Mesendoderm (in vitro differentiated cells): ENCODE measurements at regions not wholly inside any gene's neighbourhood (a gene's known extent, or its start where the extent isn't known, plus 50 kb on each side); places are given as distances from the start of the nearest gene placed in this dataset.

ENCODE experiments used
- DNase-seq: peaks from one replicate; pipeline ENCODE4 v3.0.0; 2013
- H2AK5ac ChIP-seq: 2 replicates; pipeline ENCODE4 v1.6.1; 2013; ENCODE audit warnings: low read length, inconsistent platforms
- H2BK120ac ChIP-seq: 2 replicates; pipeline ENCODE4 v1.6.1; 2013; ENCODE audit warnings: low read depth, mild to moderate bottlenecking, low read length, moderate library complexity, mixed read lengths
- H2BK15ac ChIP-seq: replicated peaks from 2 replicates; pipeline ENCODE4 v1.6.1; 2013; ENCODE audit warnings: low read depth, mild to moderate bottlenecking, moderate library complexity
- H2BK5ac ChIP-seq: 2 replicates; pipeline ENCODE4 v1.6.1; 2013; ENCODE audit warnings: low read length, inconsistent platforms
- H3K18ac ChIP-seq: 2 replicates; pipeline ENCODE4 v1.6.1; 2013; ENCODE audit warnings: mild to moderate bottlenecking, low read length, mixed read lengths
- H3K23ac ChIP-seq: one replicate; pipeline ENCODE4 v1.6.1; 2013; ENCODE audit warnings: low read length
- H3K27ac ChIP-seq: 2 replicates; pipeline ENCODE4 v1.5.1; 2013; ENCODE audit warnings: low read depth, mild to moderate bottlenecking, inconsistent platforms, low read length, moderate library complexity
- H3K27me3 ChIP-seq: 2 replicates; pipeline ENCODE4 v1.6.1; 2013; ENCODE audit warnings: low read length, control low read depth, mild to moderate bottlenecking, inconsistent platforms; ENCODE audit not compliant: insufficient read depth, poor library complexity
- H3K36me3 ChIP-seq: 2 replicates; pipeline ENCODE4 v1.6.1; 2013; ENCODE audit warnings: low read length, inconsistent platforms; ENCODE audit not compliant: control insufficient read depth, insufficient read depth
- H3K4ac ChIP-seq: one replicate; pipeline ENCODE4 v1.6.1; 2013; ENCODE audit warnings: low read depth, mild to moderate bottlenecking, low read length, moderate library complexity
- H3K4me1 ChIP-seq: 2 replicates; pipeline ENCODE4 v1.6.1; 2013; ENCODE audit warnings: low read depth, low read length, inconsistent platforms; ENCODE audit not compliant: control insufficient read depth
- H3K4me2 ChIP-seq: 2 replicates; pipeline ENCODE4 v1.6.1; 2013; ENCODE audit warnings: low read length
- H3K4me3 ChIP-seq: 2 replicates; pipeline ENCODE4 v1.5.1; 2013; ENCODE audit warnings: mild to moderate bottlenecking, low read length
- H3K56ac ChIP-seq: one replicate; pipeline ENCODE4 v1.6.1; 2013; ENCODE audit warnings: low read length
- H3K79me1 ChIP-seq: 2 replicates; pipeline ENCODE4 v1.6.1; 2013; ENCODE audit warnings: low read length, inconsistent platforms
- H3K79me2 ChIP-seq: 2 replicates; pipeline ENCODE4 v1.6.1; 2013; ENCODE audit warnings: mild to moderate bottlenecking, low read length; ENCODE audit not compliant: control insufficient read depth, insufficient read depth
- H3K9ac ChIP-seq: 2 replicates; pipeline ENCODE4 v1.6.1; 2013; ENCODE audit warnings: low read length, inconsistent platforms
- H4K5ac ChIP-seq: one replicate; pipeline ENCODE4 v1.6.1; 2013; ENCODE audit warnings: low read length
- H4K8ac ChIP-seq: one replicate; pipeline ENCODE4 v1.6.1; 2013; ENCODE audit warnings: low read depth, mild to moderate bottlenecking, control low read depth, low read length, moderate library complexity
- WGBS: extraction: QIAGEN DNeasy Blood & Tissue Kit; methylation state at CpG from one replicate; pipeline ENCODE4 v1.1.7; 2013; ENCODE audit warnings: low lambda C conversion rate, missing lambda C conversion rate; ENCODE audit not compliant: insufficient coverage; ENCODE audit errors: extremely low coverage; 5-methylcytosine and 5-hydroxymethylcytosine counted together

GRCh38 chr12:43105426-43105981, 446.5 kb downstream of the ADAMTS20 start:
- Histone ChIP-seq H2BK5ac (no peak overlapping the region), H3K9ac (no peak overlapping the region), H3K36me3 (no peaks in the 10 kb centered on the region), H2BK120ac (no peak overlapping the region), H4K8ac (no peak overlapping the region), H3K56ac (no peak overlapping the region), H3K27me3 (no peaks in the 10 kb centered on the region), H3K4me2 (no peak overlapping the region), H4K5ac (no peak overlapping the region), H3K27ac (no peak overlapping the region), H3K4ac (no peak overlapping the region), H3K4me3 (no peak overlapping the region), H3K79me1 (no peaks in the 10 kb centered on the region), H3K23ac (no peak overlapping the region), H3K4me1 (peaks cover 7% of the 10 kb centered on the region), H2BK15ac (no peak overlapping the region), H3K18ac (no peak overlapping the region), H2AK5ac (no peak overlapping the region), H3K79me2 (no peaks in the 10 kb centered on the region)
- no CpG with 5 or more reads among the region's 6 CpGs for WGBS
- DNase-seq, result peak; percentile 22

- H3K9ac ChIP-seq, result no peak overlapping the region
- WGBS, result no CpG with 5 or more reads among the region's 3 CpGs
- H3K79me2 ChIP-seq, result no peaks in the 10 kb centered on the region
- no peak overlapping the region for H3K23ac ChIP-seq
- no peak overlapping the region for H4K5ac ChIP-seq
- no peak overlapping the region for H2BK15ac ChIP-seq
- no peak overlapping the region for H3K27ac ChIP-seq
- peaks cover 7% of the 10 kb centered on the region for H3K4me1 ChIP-seq
- no peaks in the 10 kb centered on the region for H3K27me3 ChIP-seq
- no peaks in the 10 kb centered on the region for H3K79me1 ChIP-seq
- no peak overlapping the region for H3K56ac ChIP-seq
- no peak overlapping the region for H4K8ac ChIP-seq
- no peak for DNase-seq
- H2BK5ac ChIP-seq, result no peak overlapping the region
- no peak overlapping the region for H3K4ac ChIP-seq
- no peak overlapping the region for H3K4me2 ChIP-seq
- no peak overlapping the region for H2BK120ac ChIP-seq
- no peak overlapping the region for H3K18ac ChIP-seq
- H2AK5ac ChIP-seq, result no peak overlapping the region
- no peaks in the 10 kb centered on the region for H3K36me3 ChIP-seq
- H3K4me3 ChIP-seq, result no peak overlapping the region
Measured at GRCh38 chr12:43104494-43104893, 447.5 kb downstream of the ADAMTS20 start.

GRCh38 chr12:43103866-43104265, 448.1 kb downstream of the ADAMTS20 start:
- H2BK120ac ChIP-seq, result no peak overlapping the region
- H3K36me3 ChIP-seq, result no peaks in the 10 kb centered on the region
- H3K27ac ChIP-seq, result no peak overlapping the region
- H3K79me2 ChIP-seq, result no peaks in the 10 kb centered on the region
- H2AK5ac ChIP-seq, result no peak overlapping the region
- H3K9ac ChIP-seq, result no peak overlapping the region
- no peaks in the 10 kb centered on the region for H3K27me3 ChIP-seq
- H3K23ac ChIP-seq, result no peak overlapping the region
- peaks cover 7% of the 10 kb centered on the region for H3K4me1 ChIP-seq
- no peak overlapping the region for H4K5ac ChIP-seq
- no peak overlapping the region for H4K8ac ChIP-seq
- H3K56ac ChIP-seq, result no peak overlapping the region
- H3K18ac ChIP-seq, result no peak overlapping the region
- H3K4ac ChIP-seq, result no peak overlapping the region
- H2BK15ac ChIP-seq, result no peak overlapping the region
- WGBS, result no CpG with 5 or more reads among the region's 1 CpG
- no peak overlapping the region for H3K4me2 ChIP-seq
- no peak for DNase-seq
- H3K4me3 ChIP-seq, result no peak overlapping the region
- H2BK5ac ChIP-seq, result no peak overlapping the region
- no peaks in the 10 kb centered on the region for H3K79me1 ChIP-seq

GRCh38 chr12:43102546-43103264, 449.3 kb downstream of the ADAMTS20 start:
- Histone ChIP-seq H3K27me3 (no peaks in the 10 kb centered on the region), H3K4me1 (peaks cover 7% of the 10 kb centered on the region), H3K4me3 (no peak overlapping the region), H3K4me2 (no peak overlapping the region), H3K18ac (no peak overlapping the region), H2BK120ac (no peak overlapping the region), H4K5ac (no peak overlapping the region), H3K79me1 (no peaks in the 10 kb centered on the region), H3K4ac (no peak overlapping the region), H2BK5ac (no peak overlapping the region), H3K27ac (no peak overlapping the region), H3K23ac (no peak overlapping the region), H2BK15ac (no peak overlapping the region), H3K79me2 (no peaks in the 10 kb centered on the region), H3K56ac (no peak overlapping the region), H4K8ac (no peak overlapping the region), H2AK5ac (no peak overlapping the region), H3K36me3 (no peaks in the 10 kb centered on the region), H3K9ac (no peak overlapping the region)
- no CpG with 5 or more reads among the region's 4 CpGs for WGBS
- DNase-seq, result no peak

GRCh38 chr12:43100231-43100630, 451.8 kb downstream of the ADAMTS20 start:
- Histone ChIP-seq H2BK120ac (no peak overlapping the region), H3K79me2 (no peaks in the 10 kb centered on the region), H2BK5ac (no peak overlapping the region), H2BK15ac (no peak overlapping the region), H3K36me3 (no peaks in the 10 kb centered on the region), H3K27me3 (no peaks in the 10 kb centered on the region), H4K5ac (no peak overlapping the region), H3K4me1 (peaks cover 4% of the 10 kb centered on the region), H3K27ac (no peak overlapping the region), H3K4me2 (no peak overlapping the region), H3K4ac (no peak overlapping the region), H4K8ac (no peak overlapping the region), H3K4me3 (no peak overlapping the region), H3K79me1 (no peaks in the 10 kb centered on the region), H2AK5ac (no peak overlapping the region), H3K18ac (no peak overlapping the region), H3K56ac (no peak overlapping the region), H3K23ac (no peak overlapping the region), H3K9ac (no peak overlapping the region)
- no peak for DNase-seq
- WGBS, result no CpG with 5 or more reads among the region's 1 CpG
